ENCODE measurements at regions not wholly inside any gene's neighbourhood (a gene's known extent, or its start where the extent isn't known, plus 50 kb on each side); places are given as distances from the start of the nearest gene placed in this dataset.
A peak's percentile ranks its signal among the peaks of the same experiment; 100 is the strongest.

DNA sequence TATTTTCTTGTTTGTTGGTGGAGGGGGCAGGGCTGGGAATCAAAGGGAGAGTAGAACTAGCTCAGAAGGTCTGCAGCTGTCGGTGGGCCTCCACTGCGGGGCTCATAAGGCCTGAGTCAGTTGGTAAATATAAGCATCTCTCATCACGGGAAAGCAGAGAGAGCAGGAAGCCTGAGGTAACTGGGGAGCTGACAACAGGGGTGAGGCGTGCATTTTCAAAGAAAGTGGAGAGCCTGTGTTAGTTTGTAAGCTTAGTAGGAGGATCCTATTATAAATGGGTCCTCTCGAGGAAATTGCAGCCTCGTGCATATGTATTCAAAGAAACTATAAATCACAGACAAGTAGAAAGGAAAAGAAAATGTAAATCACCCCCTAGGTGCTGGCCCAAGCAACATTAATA is 221.0 kb upstream of the CDH13 start:
- Histone ChIP-seq H3K4me2 (no peak overlapping the region), H3K79me2 (ENCODE audit: low read depth) (no peaks in the 10 kb centered on the region), H3K9ac (no peak overlapping the region), H3K4me3 (no peak overlapping the region), H2AFZ (replicated peaks) (no peak overlapping the region), H3K4me1 (peaks cover 6% of the 10 kb centered on the region), H3K27me3 (no peaks in the 10 kb centered on the region), H3K9me3 (ENCODE audit: low read depth) (no peaks in the 10 kb centered on the region), H3K36me3 (no peaks in the 10 kb centered on the region), H3F3A (ENCODE audit: low read depth) (no peaks in the 10 kb centered on the region), H4K20me1 (ENCODE audit: low read depth) (no peaks in the 10 kb centered on the region), H3K27ac (no peak overlapping the region)
- H3K9me3 Mint-ChIP-seq: no peaks in the 10 kb centered on the region
- no peaks in the 10 kb centered on the region for H3K36me3 Mint-ChIP-seq
- TF ChIP-seq EZH2phosphoT487 (IDR thresholded peaks at IDR 0.05) (no peak), EZH2 (IDR thresholded peaks at IDR 0.05) (no peak)
- TF ChIP-seq, protein P1, sequence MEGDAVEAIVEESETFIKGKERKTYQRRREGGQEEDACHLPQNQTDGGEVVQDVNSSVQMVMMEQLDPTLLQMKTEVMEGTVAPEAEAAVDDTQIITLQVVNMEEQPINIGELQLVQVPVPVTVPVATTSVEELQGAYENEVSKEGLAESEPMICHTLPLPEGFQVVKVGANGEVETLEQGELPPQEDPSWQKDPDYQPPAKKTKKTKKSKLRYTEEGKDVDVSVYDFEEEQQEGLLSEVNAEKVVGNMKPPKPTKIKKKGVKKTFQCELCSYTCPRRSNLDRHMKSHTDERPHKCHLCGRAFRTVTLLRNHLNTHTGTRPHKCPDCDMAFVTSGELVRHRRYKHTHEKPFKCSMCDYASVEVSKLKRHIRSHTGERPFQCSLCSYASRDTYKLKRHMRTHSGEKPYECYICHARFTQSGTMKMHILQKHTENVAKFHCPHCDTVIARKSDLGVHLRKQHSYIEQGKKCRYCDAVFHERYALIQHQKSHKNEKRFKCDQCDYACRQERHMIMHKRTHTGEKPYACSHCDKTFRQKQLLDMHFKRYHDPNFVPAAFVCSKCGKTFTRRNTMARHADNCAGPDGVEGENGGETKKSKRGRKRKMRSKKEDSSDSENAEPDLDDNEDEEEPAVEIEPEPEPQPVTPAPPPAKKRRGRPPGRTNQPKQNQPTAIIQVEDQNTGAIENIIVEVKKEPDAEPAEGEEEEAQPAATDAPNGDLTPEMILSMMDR (IDR thresholded peaks at IDR 0.05): no peak
- DNase-seq (ENCODE audit: low spot score): no peak
- peaks cover 11% of the 10 kb centered on the region for H3K27me3 Mint-ChIP-seq (ENCODE audit: insufficient read depth, low read depth)
- H3K4me3 Mint-ChIP-seq: no peak overlapping the region
- H3K27ac Mint-ChIP-seq: no peak overlapping the region
- H3K4me1 Mint-ChIP-seq: no peaks in the 10 kb centered on the region

DNA sequence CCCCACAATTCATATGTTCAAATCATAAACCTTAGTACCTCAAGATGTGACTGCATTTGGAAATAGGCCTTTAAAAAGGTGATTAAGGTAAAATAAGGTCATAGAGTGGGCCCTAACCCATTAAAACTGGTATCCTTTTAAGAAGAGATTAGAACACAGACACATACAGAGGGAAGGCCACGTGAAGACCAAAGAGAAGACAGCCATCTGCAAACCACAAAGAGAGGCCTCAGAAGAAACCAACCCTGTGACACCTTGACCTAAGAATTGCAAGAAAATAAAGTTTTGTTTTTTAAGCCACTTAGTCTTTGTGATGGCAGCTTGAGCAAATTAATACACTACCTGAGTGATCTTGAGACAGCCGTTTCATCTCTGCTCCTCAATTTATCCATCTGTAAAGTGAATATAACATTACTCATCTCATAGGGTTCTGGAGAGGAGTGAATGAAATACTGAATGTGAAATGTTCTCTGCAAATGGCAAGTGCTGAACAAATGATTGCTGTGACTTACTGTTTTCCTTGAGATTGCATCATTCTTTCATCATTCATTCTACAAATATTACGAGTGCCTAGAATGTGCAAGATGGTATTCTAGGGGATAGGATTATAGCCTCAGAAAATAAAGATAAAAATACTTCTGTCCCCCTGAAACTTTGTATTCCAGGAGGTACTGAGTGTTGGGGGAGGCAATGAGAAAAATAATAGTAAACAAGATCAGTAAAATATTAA is 222.0 kb upstream of the CDH13 start:
- no peaks in the 10 kb centered on the region for H3K36me3 Mint-ChIP-seq
- H3K27me3 Mint-ChIP-seq (ENCODE audit: insufficient read depth, low read depth): peaks cover 11% of the 10 kb centered on the region
- Histone ChIP-seq H3K79me2 (ENCODE audit: low read depth) (no peaks in the 10 kb centered on the region), H3F3A (ENCODE audit: low read depth) (no peaks in the 10 kb centered on the region), H3K4me1 (peaks cover 10% of the 10 kb centered on the region), H3K9me3 (ENCODE audit: low read depth) (no peaks in the 10 kb centered on the region), H3K27ac (no peak overlapping the region), H2AFZ (replicated peaks) (no peak overlapping the region), H3K27me3 (no peaks in the 10 kb centered on the region), H3K36me3 (no peaks in the 10 kb centered on the region), H3K9ac (no peak overlapping the region), H3K4me2 (no peak overlapping the region), H4K20me1 (ENCODE audit: low read depth) (no peaks in the 10 kb centered on the region), H3K4me3 (no peak overlapping the region)
- H3K4me1 Mint-ChIP-seq: peaks cover 6% of the 10 kb centered on the region
- no peak for TF ChIP-seq EZH2 (IDR thresholded peaks at IDR 0.05)
- TF ChIP-seq, protein P1 (IDR thresholded peaks at IDR 0.05): no peak
- TF ChIP-seq EZH2phosphoT487 (IDR thresholded peaks at IDR 0.05): no peak
- no peak overlapping the region for H3K4me3 Mint-ChIP-seq
- no peak overlapping the region for H3K27ac Mint-ChIP-seq
- no peaks in the 10 kb centered on the region for H3K9me3 Mint-ChIP-seq
- DNase-seq (ENCODE audit: low spot score): no peak

DNA sequence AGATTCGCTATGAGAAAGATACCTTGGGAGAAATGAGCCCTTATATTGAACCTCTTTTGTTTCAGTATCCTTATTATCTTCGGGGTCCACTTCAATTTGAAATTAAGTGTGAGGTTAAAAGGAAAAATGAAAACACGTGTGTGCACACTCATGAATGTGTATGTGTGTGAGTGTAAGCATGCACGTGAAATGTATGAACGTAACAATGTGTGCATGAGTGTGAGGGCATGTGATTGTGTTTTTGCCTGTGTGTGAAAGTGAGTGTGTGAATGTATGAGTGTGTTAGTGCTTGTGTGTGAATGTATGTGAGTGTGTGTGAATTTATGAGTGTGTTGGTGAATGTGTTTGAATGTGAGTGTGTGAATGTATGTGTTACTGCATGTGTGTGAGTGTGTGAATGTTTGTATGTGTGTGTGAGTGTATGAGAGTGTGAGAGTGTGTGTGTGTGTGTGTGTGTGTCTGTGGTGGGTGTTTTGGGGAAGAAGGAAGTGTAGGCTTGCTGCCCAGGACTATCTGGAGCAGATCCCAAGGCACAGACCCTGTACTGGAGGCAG is 224.0 kb upstream of the CDH13 start:
- no peak overlapping the region for H3K4me2 ChIP-seq
- no peaks in the 10 kb centered on the region for H4K20me1 ChIP-seq (ENCODE audit: low read depth)
- H3K9me3 Mint-ChIP-seq: no peaks in the 10 kb centered on the region
- no peak for DNase-seq (ENCODE audit: low spot score)
- peaks cover 10% of the 10 kb centered on the region for H3K4me1 ChIP-seq
- peak overlapping the region; percentile 50 for H2AFZ ChIP-seq (replicated peaks)
- no peak overlapping the region for H3K4me3 ChIP-seq
- no peaks in the 10 kb centered on the region for H3K27me3 ChIP-seq
- H3F3A ChIP-seq (ENCODE audit: low read depth): no peaks in the 10 kb centered on the region
- H3K4me3 Mint-ChIP-seq: no peak overlapping the region
- H3K9ac ChIP-seq: no peak overlapping the region
- H3K27ac ChIP-seq: no peak overlapping the region
- peak overlapping the region; percentile 0 for H3K27ac Mint-ChIP-seq
- H3K9me3 ChIP-seq (ENCODE audit: low read depth): no peaks in the 10 kb centered on the region
- TF ChIP-seq EZH2phosphoT487 (IDR thresholded peaks at IDR 0.05) (no peak), EZH2 (IDR thresholded peaks at IDR 0.05) (no peak)
- TF ChIP-seq, protein P1 (IDR thresholded peaks at IDR 0.05): no peak
- H3K27me3 Mint-ChIP-seq (ENCODE audit: insufficient read depth, low read depth): peaks cover 9% of the 10 kb centered on the region
- H3K36me3 ChIP-seq: no peaks in the 10 kb centered on the region
- H3K36me3 Mint-ChIP-seq: no peaks in the 10 kb centered on the region
- no peaks in the 10 kb centered on the region for H3K79me2 ChIP-seq (ENCODE audit: low read depth)
- peaks cover 8% of the 10 kb centered on the region for H3K4me1 Mint-ChIP-seq

Data from neural progenitor cell (in vitro differentiated cells).